GM21367 (cell line): ENCODE measurements at regions not wholly inside any gene's neighbourhood (a gene's known extent, or its start where the extent isn't known, plus 50 kb on each side); places are given as distances from the start of the nearest gene placed in this dataset.

Source experiments
- ATAC-seq: cut with Tn5 transposase; IDR thresholded peaks from one replicate; pipeline ENCODE4 v1.9.1; 2021; ENCODE audit not compliant: unreplicated experiment

- ATAC-seq: no peak
Observed at GRCh38 chr20:39946053-39946810, 742.8 kb downstream of the MAFB start.

DNA sequence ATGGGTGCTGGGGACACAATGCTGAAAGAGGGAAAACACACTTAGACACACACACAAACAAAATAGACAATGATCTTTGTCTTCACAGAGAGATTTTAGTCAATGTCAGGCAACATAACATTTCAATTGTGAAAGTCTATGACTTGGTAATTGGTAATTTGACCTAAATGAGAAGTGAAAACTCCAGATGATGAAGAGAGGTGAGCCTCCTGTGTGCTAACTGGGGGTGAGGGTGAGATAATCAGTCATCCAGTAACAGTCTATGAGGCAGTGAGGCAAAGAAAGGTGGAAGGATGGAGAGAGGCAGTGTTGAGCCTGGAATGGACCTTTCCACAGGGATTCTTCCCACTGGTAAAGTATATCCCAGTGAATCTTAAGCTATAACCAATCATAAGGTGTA is 744.2 kb downstream of the MAFB start:
- ATAC-seq: no peak

DNA sequence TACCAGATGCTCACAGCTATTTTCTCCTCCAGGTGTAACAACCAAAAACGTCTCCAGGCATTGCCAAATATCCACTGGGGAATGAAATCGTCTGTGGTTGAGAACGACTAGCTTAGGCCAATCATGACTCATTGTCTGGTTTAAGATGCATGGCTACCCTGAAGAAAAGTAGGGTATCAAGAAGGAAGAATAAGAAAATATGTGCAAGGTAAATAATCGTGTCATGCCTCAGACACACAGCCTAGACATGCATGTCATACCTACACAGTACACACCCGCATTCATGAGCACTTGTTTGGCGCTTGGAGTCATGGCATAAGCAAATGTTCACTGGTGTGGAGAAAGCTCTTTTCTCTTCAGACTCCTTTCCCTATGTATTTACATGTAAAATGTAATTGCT is 745.7 kb downstream of the MAFB start:
- no peak for ATAC-seq

- ATAC-seq: no peak
Observed at GRCh38 chr20:39941245-39941644, 747.8 kb downstream of the MAFB start.

GRCh38 chr20:39939241-39939865 is 749.7 kb downstream of the MAFB start:
- ATAC-seq: no peak

DNA sequence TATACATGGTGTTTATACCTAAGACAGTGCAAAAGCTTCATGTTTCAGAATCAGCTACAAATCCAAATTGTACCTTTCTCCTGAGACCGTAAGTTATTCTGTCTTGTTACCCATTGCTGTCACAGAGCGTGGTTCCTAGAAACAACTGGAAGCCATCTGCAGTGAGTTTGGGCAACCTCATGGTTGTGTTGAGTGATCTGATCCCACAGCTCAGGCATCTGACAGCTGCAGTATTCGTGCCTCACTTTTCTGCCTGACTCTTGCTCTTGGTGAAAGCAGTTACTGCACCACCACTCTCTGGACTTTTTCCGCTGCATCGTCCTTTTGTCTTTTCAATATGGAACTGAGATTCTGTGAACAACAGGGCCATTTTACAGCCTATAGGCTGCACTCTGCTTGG is 752.6 kb downstream of the MAFB start:
- no peak for ATAC-seq

DNA sequence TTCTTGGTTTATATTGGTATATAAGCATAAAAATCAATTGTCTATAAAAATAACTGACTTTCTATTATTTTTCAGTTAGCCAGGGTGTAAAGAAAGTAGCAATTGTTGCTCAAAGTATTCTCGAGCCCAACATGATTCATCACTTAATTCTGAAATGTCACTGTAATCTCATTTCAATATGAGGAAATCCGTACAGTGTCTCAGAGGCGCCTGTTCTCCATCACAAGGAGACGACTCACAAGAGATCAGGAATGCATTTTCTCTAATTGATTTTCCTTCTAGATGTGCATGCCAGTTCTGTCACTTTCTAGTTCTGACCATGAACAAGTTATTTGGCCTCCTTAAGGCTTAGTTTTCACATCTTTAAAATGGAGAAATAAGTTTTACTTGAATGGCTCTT is 753.1 kb downstream of the MAFB start:
- ATAC-seq: no peak

DNA sequence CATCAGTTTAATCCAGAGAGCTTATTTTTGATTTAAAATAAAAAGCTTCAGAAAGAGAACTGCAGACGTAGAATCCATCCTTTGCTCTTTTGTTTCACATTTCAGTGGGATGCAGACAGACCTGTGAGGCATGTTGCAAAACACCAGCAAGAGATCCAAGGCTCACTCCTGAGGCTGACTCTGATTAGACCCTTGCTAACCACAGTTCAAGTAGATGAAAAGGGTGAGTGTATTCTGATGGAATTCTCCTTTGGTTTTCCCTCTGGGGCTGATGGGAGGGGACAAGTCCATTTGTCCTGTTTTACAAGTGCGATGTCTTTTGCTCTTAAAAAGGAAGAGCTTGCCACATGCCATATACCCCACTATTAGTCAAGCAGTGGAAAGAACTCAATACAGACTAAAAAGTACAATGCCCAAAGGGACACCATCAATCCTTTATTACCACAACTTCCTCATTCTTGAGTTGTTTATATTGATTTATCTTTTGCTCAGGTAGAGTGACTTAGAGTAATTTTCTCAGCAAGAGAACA is 772.7 kb downstream of the MAFB start:
- ATAC-seq: no peak

DNA sequence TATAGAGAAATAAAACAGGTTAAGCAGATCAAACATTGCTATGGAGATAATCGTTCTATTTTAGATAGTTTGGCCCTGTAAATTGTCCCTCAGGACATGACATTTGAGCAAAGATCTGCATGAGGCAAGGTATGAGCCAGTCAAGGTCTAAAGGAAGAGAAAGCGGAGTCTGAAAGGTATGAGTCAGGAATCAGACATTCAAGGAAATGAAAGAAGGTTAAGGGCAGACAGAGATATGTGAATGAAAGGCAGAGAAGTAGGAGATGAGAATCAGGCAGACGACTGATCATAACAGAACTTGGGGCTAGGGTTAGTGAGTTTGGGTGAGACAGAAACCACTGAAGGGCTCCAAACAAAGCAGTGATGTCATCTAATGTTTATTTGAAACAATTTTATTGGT is 775.8 kb downstream of the MAFB start:
- ATAC-seq: no peak

- ATAC-seq: no peak
Observed at GRCh38 chr20:39911497-39911896, 777.5 kb downstream of the MAFB start.

- ATAC-seq: no peak
Observed at GRCh38 chr20:39910536-39910935, 778.5 kb downstream of the MAFB start.

DNA sequence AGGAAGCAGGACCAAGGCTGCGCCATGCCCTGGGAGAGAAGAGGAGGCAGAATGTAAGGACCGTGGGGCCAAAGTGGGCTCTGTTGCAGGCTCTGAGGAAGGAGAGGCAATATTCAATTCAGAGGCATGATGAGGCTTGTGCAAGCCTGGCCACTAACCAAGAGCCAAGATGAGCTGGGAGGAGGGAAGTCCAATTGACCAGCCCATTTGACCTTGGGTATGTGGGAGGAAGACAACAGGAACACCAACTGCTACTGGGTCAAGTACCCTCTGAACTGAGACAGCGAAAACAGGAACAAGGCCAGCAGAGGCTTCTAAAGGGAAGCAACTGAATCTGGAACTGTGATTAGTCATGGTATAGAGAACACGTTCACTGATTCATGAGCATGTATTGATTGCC is 779.6 kb downstream of the MAFB start:
- no peak for ATAC-seq

GRCh38 chr20:39904476-39905112 is 784.4 kb downstream of the MAFB start:
- ATAC-seq: no peak

DNA sequence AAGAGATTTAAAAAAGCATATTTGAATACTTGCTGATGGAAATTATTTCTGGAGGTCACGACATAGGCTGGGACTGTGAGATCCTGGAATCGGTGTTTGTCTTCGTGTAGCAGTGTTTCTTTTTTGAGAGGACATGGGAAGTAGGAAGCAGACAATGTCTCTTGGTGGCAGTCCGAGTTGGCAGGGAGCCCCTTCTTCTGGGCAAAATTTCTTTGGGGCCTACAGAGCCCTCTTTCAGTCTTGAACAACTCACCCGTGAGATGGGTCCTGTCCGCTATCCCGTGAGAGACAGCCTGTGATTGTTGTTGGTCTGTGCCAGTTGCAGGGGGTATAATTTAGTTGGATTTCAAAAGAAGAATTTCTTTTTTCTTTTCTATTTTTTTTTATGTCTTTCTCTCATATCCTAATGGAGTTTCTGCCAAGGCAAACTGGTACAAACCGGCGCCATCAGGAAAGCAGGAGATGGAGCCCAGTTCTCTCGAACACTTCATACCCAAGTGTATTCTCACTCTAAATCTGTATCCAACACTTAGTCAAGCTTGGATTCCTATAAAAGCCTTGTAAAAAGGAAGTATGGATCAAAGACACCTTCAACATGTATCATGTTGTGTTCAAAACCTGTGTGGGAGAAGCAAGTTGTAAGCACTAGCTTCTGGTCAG is 785.1 kb downstream of the MAFB start:
- no peak for ATAC-seq

GRCh38 chr20:39899881-39900280 is 789.2 kb downstream of the MAFB start:
- ATAC-seq: no peak

- no peak for ATAC-seq
Observed at GRCh38 chr20:39898467-39898852, 790.6 kb downstream of the MAFB start.

DNA sequence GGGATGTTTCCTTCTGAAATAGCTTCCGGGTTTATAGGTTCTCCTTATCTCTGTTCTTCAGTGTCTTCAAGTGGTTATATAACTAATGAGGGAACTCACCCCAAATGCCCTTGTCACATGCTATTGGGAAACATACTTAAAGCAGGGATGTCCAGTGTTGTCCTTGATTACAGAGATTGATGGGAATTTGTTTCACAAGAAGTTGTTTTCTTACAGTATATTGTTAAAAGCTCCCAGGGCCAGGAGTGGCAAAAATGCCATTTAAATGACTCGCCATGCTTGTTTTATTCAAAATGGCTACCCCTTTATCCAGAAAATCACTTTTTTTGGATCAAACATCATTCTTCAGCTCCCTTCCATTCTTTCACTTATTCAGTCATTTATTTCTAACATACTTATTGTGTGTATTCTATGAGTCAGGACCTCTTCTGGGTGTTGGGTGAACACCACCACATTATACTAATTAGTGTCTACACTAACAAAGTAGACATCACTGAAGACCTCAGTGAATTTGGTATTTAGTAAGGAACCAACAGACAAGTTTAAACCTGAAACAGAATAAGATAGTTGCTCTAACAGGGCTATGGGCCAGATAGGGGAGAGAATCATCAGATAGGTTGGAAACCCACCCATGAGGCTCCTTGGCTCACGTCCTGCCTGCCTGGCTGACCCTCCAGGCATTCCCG is 791.1 kb downstream of the MAFB start:
- no peak for ATAC-seq

DNA sequence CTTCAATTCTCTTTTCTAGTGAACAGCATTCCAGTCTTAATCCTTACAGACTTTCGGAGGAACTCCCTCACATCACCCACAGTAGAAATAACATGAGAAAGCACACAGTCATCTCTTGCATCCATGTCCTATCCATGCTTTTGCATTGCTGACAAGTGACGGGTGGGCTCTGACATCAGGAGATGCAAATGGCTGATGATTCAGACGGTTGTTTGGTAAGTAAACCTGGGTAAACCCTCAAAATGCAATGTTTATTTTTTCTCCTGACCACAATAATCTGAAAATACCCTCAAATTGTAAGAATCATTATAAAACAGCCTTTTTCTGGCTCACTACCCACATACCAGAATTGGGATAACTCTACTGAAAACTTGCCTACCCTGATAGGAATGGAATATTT is 792.0 kb downstream of the MAFB start:
- no peak for ATAC-seq

GRCh38 chr20:39894067-39894466 is 795.0 kb downstream of the MAFB start:
- ATAC-seq: no peak

DNA sequence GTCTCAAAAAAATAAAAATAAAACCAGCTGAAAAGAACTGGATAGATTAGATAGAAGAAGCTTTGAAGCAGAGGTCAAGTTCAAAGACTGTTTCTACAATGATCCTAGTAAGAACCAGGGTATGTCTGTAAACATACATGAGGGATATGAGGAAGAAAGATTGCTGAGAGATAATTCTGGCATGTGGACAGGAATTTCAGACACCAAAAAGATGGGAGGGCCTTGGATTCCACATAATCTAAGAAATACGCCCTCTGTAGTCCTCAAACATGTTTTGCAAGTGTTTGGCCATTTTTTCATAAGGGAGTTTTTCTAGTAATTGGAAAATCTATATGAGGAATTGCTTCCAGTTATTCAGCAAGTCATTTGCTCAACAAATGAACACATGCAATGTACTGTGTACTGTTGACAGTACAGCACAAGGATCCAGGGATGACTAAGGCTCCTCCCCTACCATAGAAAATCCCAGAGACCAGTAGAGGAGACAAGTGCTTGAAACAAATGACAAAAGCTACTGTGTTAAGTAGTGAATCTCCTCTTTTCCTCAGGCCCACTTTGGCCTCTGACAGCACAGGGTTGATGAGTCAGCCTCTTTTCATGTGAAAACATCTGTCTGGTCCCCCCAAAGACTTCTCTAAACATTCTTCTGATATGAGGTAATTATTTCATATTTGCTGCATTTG is 795.9 kb downstream of the MAFB start:
- no peak for ATAC-seq
